ENCODE measurements at regions not wholly inside any gene's neighbourhood (a gene's known extent, or its start where the extent isn't known, plus 50 kb on each side); places are given as distances from the start of the nearest gene placed in this dataset.
A peak's percentile ranks its signal among the peaks of the same experiment; 100 is the strongest.
"Not testable (repeated sequence)": the region's sequence is repeated elsewhere in the genome, so short reads cannot be mapped to it uniquely, and the experiment has no call there.

GRCh38 chr5:17037751-17038150 lies 101.7 kb upstream of the MYO10 start:
- peak; percentile 87 for DNase-seq (ENCODE audit: low spot score)

GRCh38 chr5:17039170-17039569 lies 103.1 kb upstream of the MYO10 start:
- no peak for DNase-seq (ENCODE audit: low spot score)

- DNase-seq (ENCODE audit: low spot score) = no peak
Observed at GRCh38 chr5:17042041-17042440, 106.0 kb upstream of the MYO10 start.

GRCh38 chr5:17046320-17046719 lies 110.2 kb upstream of the MYO10 start:
- no peak for DNase-seq (ENCODE audit: low spot score)

- no peak for DNase-seq (ENCODE audit: low spot score)
Observed at GRCh38 chr5:17050236-17050635, 114.1 kb upstream of the MYO10 start.

GRCh38 chr5:17054911-17055310 lies 118.8 kb upstream of the MYO10 start:
- DNase-seq (ENCODE audit: low spot score) = no peak

- no peak for DNase-seq (ENCODE audit: low spot score)
Observed at GRCh38 chr5:17056141-17056631, 120.1 kb upstream of the MYO10 start.

GRCh38 chr5:17058438-17058837 lies 122.3 kb upstream of the MYO10 start:
- DNase-seq (ENCODE audit: low spot score) = no peak

GRCh38 chr5:17061973-17062470 lies 125.9 kb upstream of the MYO10 start:
- no peak for DNase-seq (ENCODE audit: low spot score)

- DNase-seq (ENCODE audit: low spot score) = not testable (repeated sequence)
Observed at GRCh38 chr5:17062741-17063140, 126.7 kb upstream of the MYO10 start.

- no peak for DNase-seq (ENCODE audit: low spot score)
Observed at GRCh38 chr5:17064241-17064640, 128.2 kb upstream of the MYO10 start.

- DNase-seq (ENCODE audit: low spot score) = no peak
Observed at GRCh38 chr5:17065458-17065857, 129.4 kb upstream of the MYO10 start.

- DNase-seq (ENCODE audit: low spot score) = not testable (repeated sequence)
Observed at GRCh38 chr5:17066026-17066425, 129.9 kb upstream of the MYO10 start.

- DNase-seq (ENCODE audit: low spot score) = no peak
Observed at GRCh38 chr5:17067657-17068392, 131.7 kb upstream of the MYO10 start.

- DNase-seq (ENCODE audit: low spot score) = peak; percentile 20
Observed at GRCh38 chr5:17069995-17070511, 134.0 kb upstream of the MYO10 start.

- DNase-seq (ENCODE audit: low spot score) = no peak
Observed at GRCh38 chr5:17070647-17071046, 134.6 kb upstream of the MYO10 start.

GRCh38 chr5:17075236-17075635 lies 139.1 kb upstream of the MYO10 start:
- no peak for DNase-seq (ENCODE audit: low spot score)

GRCh38 chr5:17076272-17076671 lies 140.2 kb upstream of the MYO10 start:
- DNase-seq (ENCODE audit: low spot score) = no peak

GRCh38 chr5:17077440-17078233 lies 139.8 kb upstream of the BASP1 start:
- peak; percentile 24 for DNase-seq (ENCODE audit: low spot score)

GRCh38 chr5:17079562-17079961 lies 137.9 kb upstream of the BASP1 start:
- DNase-seq (ENCODE audit: low spot score) = peak; percentile 93

- DNase-seq (ENCODE audit: low spot score) = peak; percentile 13
Observed at GRCh38 chr5:17080361-17080760, 137.1 kb upstream of the BASP1 start.

- DNase-seq (ENCODE audit: low spot score) = no peak
Observed at GRCh38 chr5:17081142-17081541, 136.3 kb upstream of the BASP1 start.

GRCh38 chr5:17083276-17083675 lies 134.2 kb upstream of the BASP1 start:
- DNase-seq (ENCODE audit: low spot score) = not testable (repeated sequence)
